ENCODE measurements at regions not wholly inside any gene's neighbourhood (a gene's known extent, or its start where the extent isn't known, plus 50 kb on each side); places are given as distances from the start of the nearest gene placed in this dataset.

- Histone ChIP-seq H3K79me2 (ENCODE audit: insufficient read depth, low read length) (no peaks in the 10 kb centered on the region), H3K79me1 (ENCODE audit: insufficient read depth, low read depth, low read length, poor library complexity, severe bottlenecking) (no peaks in the 10 kb centered on the region), H2AFZ (ENCODE audit: low read length) (no peak overlapping the region), H4K5ac (ENCODE audit: insufficient read length, low read depth, low read length) (no peak overlapping the region), H3K9me3 (ENCODE audit: control insufficient read depth, low read depth, low read length) (no peaks in the 10 kb centered on the region), H2AK5ac (ENCODE audit: insufficient read length, low read length) (no peak overlapping the region), H4K20me1 (ENCODE audit: control insufficient read depth, insufficient read depth, insufficient read length) (no peaks in the 10 kb centered on the region), H3K27me3 (ENCODE audit: insufficient read depth, low read length) (no peaks in the 10 kb centered on the region), H2BK20ac (ENCODE audit: low read depth, low read length, poor library complexity, severe bottlenecking) (no peak overlapping the region), H3K4me1 (ENCODE audit: insufficient read depth, low read length) (peaks cover 3% of the 10 kb centered on the region; the same call in 1 of the 2 replicates), H4K8ac (replicated peaks; ENCODE audit: insufficient read length, low read depth, low read length) (no peak overlapping the region), H4K91ac (ENCODE audit: insufficient read length, low read depth, low read length) (no peak overlapping the region), H3K9ac (ENCODE audit: extremely low read depth, insufficient read length, low read length) (no peak overlapping the region), H3K56ac (ENCODE audit: insufficient read length, low read depth, low read length) (no peak overlapping the region), H3K23ac (ENCODE audit: insufficient read length, low read depth, low read length) (no peak overlapping the region), H2BK12ac (ENCODE audit: insufficient read length, low read depth, low read length) (no peak overlapping the region), H3T11ph (ENCODE audit: low read length) (no peak overlapping the region), H3K27ac (ENCODE audit: insufficient read length, low read depth, low read length) (no peak overlapping the region), H3K14ac (ENCODE audit: insufficient read depth, low read length) (no peak overlapping the region), H2BK5ac (ENCODE audit: insufficient read length, low read length) (no peak overlapping the region), H2BK15ac (ENCODE audit: low read depth, low read length) (no peak overlapping the region), H2BK120ac (ENCODE audit: low read depth, low read length, poor library complexity, severe bottlenecking) (no peak overlapping the region), H3K18ac (ENCODE audit: insufficient read length, low read depth, low read length) (no peak overlapping the region), H3K4ac (ENCODE audit: low read depth, low read length) (no peak overlapping the region), H3K4me2 (ENCODE audit: insufficient read depth, insufficient read length, low read length) (no peak overlapping the region), H3K23me2 (ENCODE audit: insufficient read length, low read depth, low read length, poor library complexity, severe bottlenecking) (no peaks in the 10 kb centered on the region)
- no peak for TF ChIP-seq CTCF (conservative IDR thresholded peaks at IDR 0.05)
- H3K9me3 Mint-ChIP-seq = peaks cover 0 to 2% of the 10 kb centered on the region in 2 experiments; a peak in 2 of 5 replicates
- no peak overlapping the region for H3K4me3 Mint-ChIP-seq
- H3K36me3 Mint-ChIP-seq (ENCODE audit: insufficient read depth in 1 of 3, low read depth in 3 of 3) = peaks cover 0 to 4% (median 0%) of the 10 kb centered on the region in 3 experiments; a peak in 2 of 7 replicates
- WGBS (ENCODE audit: extremely low coverage, insufficient read length, low lambda C conversion rate) = no CpG with 5 or more reads among the region's 2 CpGs
- DNase-seq = no peak
- no peaks in the 10 kb centered on the region for H3K27me3 Mint-ChIP-seq (ENCODE audit: low read depth)
- H3K4me1 Mint-ChIP-seq = peaks cover 16 to 17% of the 10 kb centered on the region in 2 experiments
- H3K27ac Mint-ChIP-seq = no peak overlapping the region
Observed at GRCh38 chr1:91621907-91622306, 121.3 kb downstream of the CDC7 start.

Measured in H9 (cell line).